H9 (cell line): ENCODE measurements at regions not wholly inside any gene's neighbourhood (a gene's known extent, or its start where the extent isn't known, plus 50 kb on each side); places are given as distances from the start of the nearest gene placed in this dataset.

ENCODE experiments used
- DNase-seq: peaks from one replicate; pipeline ENCODE4 v3.0.0-alpha.2; 2017
- H2AFZ ChIP-seq: one replicate; pipeline ENCODE4 v1.6.1; 2013; ENCODE audit warnings: mild to moderate bottlenecking, low read length, control low read depth, moderate library complexity
- H2AK5ac ChIP-seq: 2 replicates; pipeline ENCODE4 v1.6.1; 2013; ENCODE audit warnings: low read length, control low read depth, mixed read lengths; ENCODE audit not compliant: insufficient read length
- H2BK120ac ChIP-seq: one replicate; pipeline ENCODE4 v1.6.1; 2013; ENCODE audit warnings: low read depth, mild to moderate bottlenecking, low read length, control low read depth, inconsistent platforms; ENCODE audit not compliant: poor library complexity, severe bottlenecking
- H2BK12ac ChIP-seq: 2 replicates; pipeline ENCODE4 v1.6.1; 2013; ENCODE audit warnings: low read length, control low read depth, mixed read lengths, low read depth; ENCODE audit not compliant: insufficient read length
- H2BK15ac ChIP-seq: 2 replicates; pipeline ENCODE4 v1.6.1; 2013; ENCODE audit warnings: low read depth, low read length, control low read depth
- H2BK20ac ChIP-seq: one replicate; pipeline ENCODE4 v1.6.1; 2013; ENCODE audit warnings: low read depth, mild to moderate bottlenecking, low read length, control low read depth, inconsistent platforms; ENCODE audit not compliant: poor library complexity, severe bottlenecking
- H2BK5ac ChIP-seq: 2 replicates; pipeline ENCODE4 v1.6.1; 2013; ENCODE audit warnings: low read length, control low read depth, mixed read lengths; ENCODE audit not compliant: insufficient read length
- H3K14ac ChIP-seq: 2 replicates; pipeline ENCODE4 v1.6.1; 2013; ENCODE audit warnings: low read length, control low read depth; ENCODE audit not compliant: insufficient read depth
- H3K18ac ChIP-seq: 2 replicates; pipeline ENCODE4 v1.6.1; 2013; ENCODE audit warnings: low read depth, mild to moderate bottlenecking, mixed read lengths, low read length, control low read depth; ENCODE audit not compliant: insufficient read length
- H3K23ac ChIP-seq: 2 replicates; pipeline ENCODE4 v1.6.1; 2013; ENCODE audit warnings: low read length, control low read depth, mixed read lengths, low read depth; ENCODE audit not compliant: insufficient read length
- H3K23me2 ChIP-seq: 2 replicates; pipeline ENCODE4 v1.6.1; 2013; ENCODE audit warnings: low read depth, mild to moderate bottlenecking, mixed read lengths, low read length, control low read depth; ENCODE audit not compliant: insufficient read length, poor library complexity, severe bottlenecking
- H3K27ac ChIP-seq: 2 replicates; pipeline ENCODE4 v1.5.1; 2013; ENCODE audit warnings: low read length, control low read depth, mixed read lengths, low read depth; ENCODE audit not compliant: insufficient read length
- H3K27me3 ChIP-seq: 2 replicates; pipeline ENCODE4 v1.6.1; 2013; ENCODE audit warnings: low read length, control low read depth, inconsistent platforms; ENCODE audit not compliant: insufficient read depth
- H3K4ac ChIP-seq: 2 replicates; pipeline ENCODE4 v1.6.1; 2013; ENCODE audit warnings: low read depth, mild to moderate bottlenecking, control low read depth, inconsistent platforms, low read length, moderate library complexity
- H3K4me1 ChIP-seq: 2 replicates; pipeline ENCODE4 v1.6.1; 2013; ENCODE audit warnings: low read length, control low read depth, inconsistent platforms; ENCODE audit not compliant: insufficient read depth
- H3K4me2 ChIP-seq: 2 replicates; pipeline ENCODE4 v1.6.1; 2013; ENCODE audit warnings: low read length, control low read depth, mixed read lengths; ENCODE audit not compliant: insufficient read length, insufficient read depth
- H3K56ac ChIP-seq: 2 replicates; pipeline ENCODE4 v1.6.1; 2013; ENCODE audit warnings: low read depth, mild to moderate bottlenecking, mixed read lengths, low read length, control low read depth; ENCODE audit not compliant: insufficient read length
- H3K79me1 ChIP-seq: 2 replicates; pipeline ENCODE4 v1.6.1; 2013; ENCODE audit warnings: low read depth, mild to moderate bottlenecking, moderate library complexity, low read length, control low read depth, inconsistent platforms; ENCODE audit not compliant: insufficient read depth, poor library complexity, severe bottlenecking
- H3K79me2 ChIP-seq: 2 replicates; pipeline ENCODE4 v1.6.1; 2013; ENCODE audit warnings: low read length, control low read depth, inconsistent platforms; ENCODE audit not compliant: insufficient read depth
- H3K9ac ChIP-seq: 2 replicates; pipeline ENCODE4 v1.6.1; 2013; ENCODE audit warnings: low read length, control low read depth, mixed read lengths; ENCODE audit not compliant: insufficient read length; ENCODE audit errors: extremely low read depth
- H3K9me3 ChIP-seq: one replicate; pipeline ENCODE4 v1.6.1; 2013; ENCODE audit warnings: low read depth, low read length, inconsistent platforms; ENCODE audit not compliant: control insufficient read depth
- H3T11ph ChIP-seq: one replicate; pipeline ENCODE4 v1.6.1; 2013; ENCODE audit warnings: mild to moderate bottlenecking, low read length, control low read depth, inconsistent platforms
- H4K20me1 ChIP-seq: one replicate; pipeline ENCODE4 v1.6.1; 2013; ENCODE audit not compliant: control insufficient read depth, insufficient read length, insufficient read depth
- H4K5ac ChIP-seq: 2 replicates; pipeline ENCODE4 v1.6.1; 2013; ENCODE audit warnings: low read depth, mild to moderate bottlenecking, mixed read lengths, low read length, control low read depth; ENCODE audit not compliant: insufficient read length
- H4K8ac ChIP-seq: replicated peaks from 2 replicates; pipeline ENCODE4 v1.6.1; 2013; ENCODE audit warnings: low read length, control low read depth, mixed read lengths, low read depth; ENCODE audit not compliant: insufficient read length
- H4K91ac ChIP-seq: 2 replicates; pipeline ENCODE4 v1.6.1; 2013; ENCODE audit warnings: low read depth, mild to moderate bottlenecking, moderate library complexity, mixed read lengths, low read length, control low read depth; ENCODE audit not compliant: insufficient read length
- H3K27ac Mint-ChIP-seq, 3 experiments: 2 replicates in 2 of 3; 3 replicates in 1 of 3; pipeline ENCODE4 v1.8.0; 2020 to 2021; ENCODE audit warnings: mixed read lengths in 3 of 3, mild to moderate bottlenecking in 1 of 3, moderate library complexity in 1 of 3
- H3K27me3 Mint-ChIP-seq: 2 replicates; pipeline ENCODE4 v1.8.0; 2021; ENCODE audit warnings: low read depth, mild to moderate bottlenecking, moderate library complexity, mixed read lengths
- H3K36me3 Mint-ChIP-seq, 3 experiments: 2 replicates in 2 of 3; 3 replicates in 1 of 3; pipeline ENCODE4 v1.8.0; 2020 to 2021; ENCODE audit warnings: low read depth in 3 of 3, mixed read lengths in 3 of 3; ENCODE audit not compliant: insufficient read depth in 1 of 3
- H3K4me1 Mint-ChIP-seq, 2 experiments: 2 replicates each; pipeline ENCODE4 v1.8.0; 2020; ENCODE audit warnings: mixed read lengths in 2 of 2
- H3K4me3 Mint-ChIP-seq, 2 experiments: 2 replicates in 1 of 2; 3 replicates in 1 of 2; pipeline ENCODE4 v1.8.0; 2020 to 2021; ENCODE audit warnings: mild to moderate bottlenecking in 2 of 2, mixed read lengths in 2 of 2, moderate library complexity in 1 of 2
- H3K9me3 Mint-ChIP-seq, 2 experiments: 2 replicates in 1 of 2; 3 replicates in 1 of 2; pipeline ENCODE4 v1.8.0; 2020; ENCODE audit warnings: mild to moderate bottlenecking in 2 of 2, mixed read lengths in 2 of 2, moderate library complexity in 1 of 2
- TF ChIP-seq, protein P1 (sequence below): fragments of 200-600 bp; sonication (generic); conservative IDR thresholded peaks from 3 replicates; pipeline ENCODE4 v1.8.0; 2021; ENCODE audit warnings: antibody characterized with exemption, mild to moderate bottlenecking

DNA sequence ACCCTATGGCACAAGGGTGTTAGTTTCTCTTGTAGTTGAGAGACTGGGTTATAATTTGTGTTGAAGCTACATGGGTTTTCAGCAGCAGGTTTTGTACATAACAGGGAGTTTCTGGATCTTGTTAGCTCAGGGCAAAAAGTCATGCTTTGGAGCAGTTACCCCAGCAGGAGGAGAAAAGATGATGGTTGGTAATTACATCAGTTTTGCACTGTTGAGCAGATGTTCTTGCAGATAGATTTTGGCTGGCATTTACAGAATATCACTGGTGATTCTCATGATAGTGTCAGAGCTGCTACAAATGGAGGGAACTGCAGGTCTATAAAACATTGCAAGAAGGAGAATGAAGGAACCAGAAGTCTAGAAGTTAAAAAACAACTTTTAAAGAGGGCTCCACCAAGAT lies 215.2 kb upstream of the ATP5MC3 start:
- Histone ChIP-seq H2AFZ (no peak overlapping the region), H2BK120ac (no peak overlapping the region), H4K5ac (no peak overlapping the region), H3K56ac (no peak overlapping the region), H3T11ph (no peak overlapping the region), H2BK12ac (no peak overlapping the region), H3K18ac (no peak overlapping the region), H3K9me3 (no peaks in the 10 kb centered on the region), H3K79me1 (no peaks in the 10 kb centered on the region), H3K4me2 (no peak overlapping the region), H3K4ac (no peak overlapping the region), H3K27ac (no peak overlapping the region), H4K91ac (no peak overlapping the region), H2BK5ac (no peak overlapping the region), H3K23me2 (no peaks in the 10 kb centered on the region), H4K8ac (no peak overlapping the region), H3K23ac (no peak overlapping the region), H3K27me3 (no peaks in the 10 kb centered on the region), H2BK20ac (no peak overlapping the region), H3K4me1 (no peaks in the 10 kb centered on the region), H3K9ac (no peak overlapping the region), H2AK5ac (no peak overlapping the region), H3K14ac (no peak overlapping the region), H3K79me2 (no peaks in the 10 kb centered on the region), H4K20me1 (no peaks in the 10 kb centered on the region), H2BK15ac (no peak overlapping the region)
- no peak overlapping the region for H3K4me3 Mint-ChIP-seq
- peaks cover 1% of the 10 kb centered on the region; the same call in 1 of the 2 replicates for H3K27me3 Mint-ChIP-seq
- no peaks in the 10 kb centered on the region for H3K4me1 Mint-ChIP-seq
- DNase-seq, result no peak
- no peaks in the 10 kb centered on the region for H3K9me3 Mint-ChIP-seq
- TF ChIP-seq, protein P1, sequence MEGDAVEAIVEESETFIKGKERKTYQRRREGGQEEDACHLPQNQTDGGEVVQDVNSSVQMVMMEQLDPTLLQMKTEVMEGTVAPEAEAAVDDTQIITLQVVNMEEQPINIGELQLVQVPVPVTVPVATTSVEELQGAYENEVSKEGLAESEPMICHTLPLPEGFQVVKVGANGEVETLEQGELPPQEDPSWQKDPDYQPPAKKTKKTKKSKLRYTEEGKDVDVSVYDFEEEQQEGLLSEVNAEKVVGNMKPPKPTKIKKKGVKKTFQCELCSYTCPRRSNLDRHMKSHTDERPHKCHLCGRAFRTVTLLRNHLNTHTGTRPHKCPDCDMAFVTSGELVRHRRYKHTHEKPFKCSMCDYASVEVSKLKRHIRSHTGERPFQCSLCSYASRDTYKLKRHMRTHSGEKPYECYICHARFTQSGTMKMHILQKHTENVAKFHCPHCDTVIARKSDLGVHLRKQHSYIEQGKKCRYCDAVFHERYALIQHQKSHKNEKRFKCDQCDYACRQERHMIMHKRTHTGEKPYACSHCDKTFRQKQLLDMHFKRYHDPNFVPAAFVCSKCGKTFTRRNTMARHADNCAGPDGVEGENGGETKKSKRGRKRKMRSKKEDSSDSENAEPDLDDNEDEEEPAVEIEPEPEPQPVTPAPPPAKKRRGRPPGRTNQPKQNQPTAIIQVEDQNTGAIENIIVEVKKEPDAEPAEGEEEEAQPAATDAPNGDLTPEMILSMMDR, result no peak
- H3K27ac Mint-ChIP-seq, result no peak overlapping the region
- no peaks in the 10 kb centered on the region for H3K36me3 Mint-ChIP-seq
